T-helper 1 cell treated with Interleukin-12 subunit alpha and Interleukin-12 subunit beta and Interleukin-4 antibody, amounts not matched to agents 30 ng/mL and 1 ng/mL, for 36 hours (primary cell): ENCODE measurements at regions not wholly inside any gene's neighbourhood (a gene's known extent, or its start where the extent isn't known, plus 50 kb on each side); places are given as distances from the start of the nearest gene placed in this dataset.

Experiments used
- intact Hi-C: fragments of 100-400 bp; cut with micrococcal nuclease; formaldehyde crosslinking; loops from one replicate; pipeline ENCODE4 v1.15.1; 2024

GRCh38 chr3:145519398-145520047 is 641.5 kb downstream of the PLOD2 start:
- intact Hi-C loops = no loop called here

DNA sequence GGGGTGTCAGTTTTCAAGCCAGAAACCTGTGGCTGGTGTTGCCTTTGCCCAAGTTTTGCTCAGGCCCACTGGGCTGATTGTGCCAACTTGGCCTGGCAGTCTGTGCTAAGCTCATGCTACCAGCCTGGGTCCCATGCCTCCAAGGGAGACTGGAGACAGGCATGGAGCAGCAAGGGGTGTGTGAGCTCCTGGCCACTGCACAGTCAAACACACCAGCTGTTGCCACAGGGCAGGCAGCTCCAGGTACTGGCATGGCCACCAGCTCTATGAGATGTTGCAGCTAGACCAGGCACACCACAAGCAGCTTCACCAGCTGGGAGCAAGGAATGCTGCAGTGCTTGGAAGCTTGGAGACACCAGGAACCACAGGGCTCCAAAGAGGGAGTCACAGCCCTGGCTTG is 638.8 kb downstream of the PLOD2 start:
- intact Hi-C loops = no loop called here

GRCh38 chr3:145522893-145523651 is 637.9 kb downstream of the PLOD2 start:
- intact Hi-C loops = no loop called here

GRCh38 chr3:145531548-145531947 is 629.4 kb downstream of the PLOD2 start:
- intact Hi-C loops = no loop called here

GRCh38 chr3:145533696-145534095 is 627.3 kb downstream of the PLOD2 start:
- intact Hi-C loops = no loop called here

DNA sequence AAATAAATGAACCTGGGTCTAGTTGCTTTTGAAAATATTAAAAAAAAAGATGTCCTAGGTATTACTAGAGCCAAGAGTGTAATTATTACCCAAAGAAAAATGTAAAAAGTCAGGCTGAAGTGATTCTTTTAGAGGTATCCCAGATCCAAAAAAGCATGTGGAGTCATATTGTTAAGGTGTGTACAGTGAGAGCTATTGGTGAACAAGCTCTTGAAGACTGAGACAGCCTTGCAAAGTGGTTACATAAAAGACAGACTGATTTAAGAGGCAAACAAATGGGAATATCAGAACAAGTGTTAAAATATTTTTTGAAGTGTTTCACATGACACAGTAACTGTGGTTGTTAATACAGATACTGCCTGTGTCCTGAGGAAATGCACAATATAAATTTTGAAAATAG is 624.5 kb downstream of the PLOD2 start:
- intact Hi-C loops = no loop called here

GRCh38 chr3:145550522-145550921 is 610.5 kb downstream of the PLOD2 start:
- intact Hi-C loops = no loop called here

GRCh38 chr3:145557405-145557804 is 603.6 kb downstream of the PLOD2 start:
- intact Hi-C loops = no loop called here

DNA sequence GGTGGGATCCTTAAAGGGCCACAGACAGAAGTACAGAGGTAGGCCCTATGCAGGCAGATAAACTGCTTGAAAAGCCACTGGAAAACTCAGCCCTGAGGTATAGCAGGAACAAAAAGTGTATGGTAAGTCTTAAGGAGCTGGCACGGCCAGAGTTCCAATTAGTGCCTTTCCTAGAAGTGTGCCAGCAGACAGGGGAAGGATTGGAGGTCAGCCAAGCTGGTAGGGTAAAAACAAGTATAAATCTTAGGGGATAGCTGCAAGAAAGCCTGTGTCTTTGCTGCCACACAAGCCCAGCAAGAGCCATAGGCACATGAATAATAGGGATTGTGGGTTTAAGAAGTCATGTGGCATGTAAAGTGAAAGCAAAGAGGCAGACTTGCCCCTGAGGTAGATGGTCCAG is 582.5 kb downstream of the PLOD2 start:
- intact Hi-C loops = no loop called here

- intact Hi-C loops = no loop called here
Measured at GRCh38 chr3:145581694-145582093, 579.3 kb downstream of the PLOD2 start.

DNA sequence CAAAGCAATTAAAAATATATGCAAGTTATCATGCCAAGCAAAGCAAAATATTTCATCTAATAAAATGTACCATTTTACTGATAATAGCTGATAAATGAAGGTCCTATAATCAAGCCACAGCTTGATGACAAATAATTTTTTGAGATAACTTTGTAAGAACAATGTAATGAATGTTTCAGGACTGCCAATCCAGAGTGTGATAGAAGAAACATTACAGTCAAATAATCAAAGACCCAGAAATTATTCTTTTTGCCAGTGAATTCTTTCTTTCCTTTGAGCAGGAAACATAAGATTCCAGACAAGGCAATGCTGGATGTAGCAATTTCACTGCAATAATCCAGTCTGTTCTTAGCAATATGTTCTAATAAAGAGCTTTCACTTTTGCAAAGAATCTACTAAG is 556.1 kb downstream of the PLOD2 start:
- intact Hi-C loops = no loop called here

GRCh38 chr3:145620002-145620401 is 541.0 kb downstream of the PLOD2 start:
- intact Hi-C loops = no loop called here

DNA sequence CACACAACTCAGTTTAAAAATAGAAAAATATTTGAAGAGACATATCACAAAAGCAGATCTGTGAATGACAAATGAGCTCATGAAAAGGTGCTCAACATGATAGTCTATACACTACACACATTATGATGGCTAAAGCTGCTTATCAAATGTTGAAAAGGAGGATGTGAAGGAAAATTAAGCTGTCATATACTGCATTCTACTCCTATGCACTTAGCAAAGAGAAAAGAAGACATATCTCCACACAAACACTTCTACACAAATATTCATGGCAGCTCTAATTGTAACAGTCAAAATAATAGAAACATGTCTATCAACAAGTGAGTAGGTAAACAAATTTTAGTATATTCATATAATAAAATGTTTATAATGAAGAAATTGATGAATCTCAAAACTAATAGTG is 540.5 kb downstream of the PLOD2 start:
- intact Hi-C loops = no loop called here

GRCh38 chr3:145623349-145623748 is 537.6 kb downstream of the PLOD2 start:
- intact Hi-C loops = no loop called here

GRCh38 chr3:145628211-145628610 is 532.8 kb downstream of the PLOD2 start:
- intact Hi-C loops = no loop called here

GRCh38 chr3:145637105-145637504 is 523.9 kb downstream of the PLOD2 start:
- intact Hi-C loops = no loop called here

DNA sequence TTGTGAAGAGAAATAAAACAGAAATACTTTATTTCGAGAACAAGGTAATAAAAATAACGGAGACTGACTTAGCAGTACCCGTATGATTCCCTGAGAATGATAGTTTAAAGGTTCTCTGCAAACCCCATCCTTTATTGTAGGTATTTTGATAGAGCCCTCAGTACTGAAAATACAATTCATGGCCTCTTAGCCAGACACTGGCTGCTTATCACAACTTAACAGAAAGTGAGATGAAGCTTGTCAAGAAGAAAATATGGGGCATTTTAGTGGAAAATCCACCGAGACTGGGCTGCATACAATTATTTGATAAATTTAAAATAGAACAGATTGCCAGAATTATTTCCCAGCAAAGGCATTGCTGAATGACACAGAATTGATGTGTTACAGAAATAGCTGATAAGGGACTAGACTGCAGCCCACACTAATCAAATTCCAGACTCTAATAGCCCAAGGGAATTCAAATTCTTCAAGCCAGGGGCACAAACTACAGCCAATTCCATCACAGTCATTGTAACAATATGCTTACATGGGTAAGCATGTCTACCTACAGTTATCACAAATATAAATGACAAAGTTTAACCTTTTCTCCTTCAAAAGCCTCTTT is 521.9 kb downstream of the PLOD2 start:
- intact Hi-C loops = no loop called here

DNA sequence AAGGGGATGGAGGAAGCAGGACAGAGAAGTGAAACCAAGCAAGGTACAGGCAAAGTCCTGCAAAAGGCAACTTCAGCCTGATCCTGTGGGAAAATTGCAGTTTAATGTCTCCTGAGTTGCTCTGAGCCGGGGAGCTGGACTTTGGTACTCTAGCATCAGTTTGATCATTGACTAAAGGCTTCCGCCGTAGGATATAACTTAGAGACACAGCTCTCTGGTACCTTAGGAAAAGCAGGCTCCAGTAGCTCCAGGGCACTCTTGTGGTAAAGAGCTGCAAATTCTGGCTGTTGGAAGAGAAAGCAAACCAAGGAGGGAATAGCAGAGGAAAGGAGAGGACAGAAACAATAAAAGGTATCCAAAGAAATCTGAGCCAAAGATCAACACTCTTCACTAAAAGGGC is 521.1 kb downstream of the PLOD2 start:
- intact Hi-C loops = no loop called here

DNA sequence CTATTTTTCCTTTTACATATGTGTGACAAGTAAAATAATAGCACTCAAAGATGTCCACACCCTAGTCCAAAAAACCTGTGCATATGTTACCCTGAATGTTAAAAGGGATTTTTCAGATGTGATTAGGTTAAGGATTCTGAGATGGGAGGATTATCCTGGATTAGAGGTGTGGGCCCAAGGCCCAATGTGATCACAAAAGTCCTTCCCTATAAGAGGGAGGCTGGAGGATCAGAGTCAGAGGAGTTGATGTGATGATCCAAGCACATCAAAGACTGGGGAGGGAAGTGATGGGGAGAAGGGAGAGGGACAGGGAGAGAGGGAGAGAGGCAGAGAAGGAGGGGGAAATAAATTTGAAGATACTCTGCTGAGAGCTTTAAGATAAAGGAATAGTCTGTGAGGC is 512.6 kb downstream of the PLOD2 start:
- intact Hi-C loops = no loop called here

GRCh38 chr3:145649368-145649887 is 511.6 kb downstream of the PLOD2 start:
- intact Hi-C loops = no loop called here

GRCh38 chr3:145650170-145650569 is 510.8 kb downstream of the PLOD2 start:
- intact Hi-C loops = no loop called here

DNA sequence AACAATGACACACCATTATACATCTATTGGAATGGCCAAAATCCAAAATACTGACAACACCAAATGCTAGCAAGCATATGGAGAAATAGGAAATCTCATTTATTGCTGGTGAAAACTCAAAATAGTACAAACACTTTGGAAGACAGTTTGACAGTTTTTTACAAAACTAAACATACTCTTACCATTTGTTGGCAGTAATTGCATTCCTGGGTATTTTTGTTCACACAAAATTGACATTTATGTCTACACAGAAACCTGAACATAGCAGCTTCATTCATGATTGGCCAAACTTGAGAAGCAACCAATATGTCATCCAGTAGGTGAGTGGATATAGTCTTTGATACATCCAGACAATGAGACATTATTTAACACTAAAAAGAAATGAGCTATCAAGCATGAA is 489.9 kb downstream of the PLOD2 start:
- intact Hi-C loops = no loop called here

DNA sequence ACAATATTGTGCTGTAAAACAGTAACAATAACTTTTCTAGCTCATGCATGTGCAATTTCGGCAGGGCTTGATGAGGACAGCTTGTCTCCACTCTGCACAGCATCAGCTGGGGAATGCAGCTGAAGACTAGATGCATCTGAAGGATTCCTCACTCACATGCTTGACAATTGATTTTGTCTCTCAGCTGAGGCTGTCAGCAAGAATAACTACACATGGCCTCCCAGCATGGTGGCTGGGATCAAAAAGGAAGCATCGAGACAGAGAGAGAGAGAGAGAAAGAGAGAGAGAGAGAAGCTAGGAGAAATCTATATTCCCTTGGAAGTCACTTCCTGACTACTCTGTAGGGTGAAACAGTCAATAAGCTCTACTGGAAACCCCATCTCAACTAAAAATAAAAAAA is 487.1 kb downstream of the PLOD2 start:
- intact Hi-C loops = no loop called here
